HepG2 (cell line): ENCODE measurements at regions not wholly inside any gene's neighbourhood (a gene's known extent, or its start where the extent isn't known, plus 50 kb on each side); places are given as distances from the start of the nearest gene placed in this dataset.

Experiments
- ATAC-seq: fragments of 200-7000 bp; cut with Tn5 transposase; 3 replicates; pipeline ENCODE4 v1.9.1; 2020; ENCODE audit warnings: mild to moderate bottlenecking, moderate library complexity
- BruUV-seq: library from RNA; stranded (reverse); fragments of 400-500 nt; replicated peaks from 2 replicates; lab custom pipeline; 2021; lab: Mats Ljungman, UMichigan
- CTCF ChIA-PET: fragments of 300-600 bp; formaldehyde crosslinking; extraction: SDS; loops from one replicate; lab custom pipeline; 2021; ENCODE audit warnings: low total read pairs, inconsistent platforms, low intra/inter-chr PET ratio; lab: Yijun Ruan, JAX
- POLR2A ChIA-PET: fragments of 350-600 bp; sonication (Branson Sonifier 250); formaldehyde crosslinking; loops from one replicate; lab custom pipeline; 2020; ENCODE audit warnings: antibody characterized with exemption, inconsistent platforms; lab: Yijun Ruan, JAX
- DNase-seq: peaks from one replicate; pipeline ENCODE4 v3.0.0-alpha.2; 2015; ENCODE audit warnings: low spot score
- FAIRE-seq: peaks from 3 replicates; lab custom pipeline; 2011; peaks lifted over from hg19 to GRCh38; lab: Jason Lieb, UNC
- H2AFZ ChIP-seq: one replicate; pipeline ENCODE4 v1.6.1; 2011; ENCODE audit warnings: low read length, inconsistent platforms
- H3K27ac ChIP-seq: fragments of 300-600 bp; 3 replicates; pipeline ENCODE4 v1.8.0; 2011; ENCODE audit warnings: mixed run types, mild to moderate bottlenecking, mixed read lengths, low read length, inconsistent platforms; ENCODE audit not compliant: insufficient read depth; ENCODE audit errors: extremely low read length
- H3K27me3 ChIP-seq, 2 experiments: fragments of 200-600 bp in 1 of 2; 2 replicates in 1 of 2; 3 replicates in 1 of 2; pipeline versions ENCODE4 v1.6.0 to v1.8.0; 2011; ENCODE audit warnings: low read length in 2 of 2, mild to moderate bottlenecking in 2 of 2, moderate library complexity in 2 of 2, inconsistent platforms in 1 of 2; ENCODE audit not compliant: insufficient read depth in 2 of 2, control insufficient read depth in 1 of 2
- H3K36me3 ChIP-seq, 2 experiments: fragments of 200-600 bp in 1 of 2; replicated peaks in 1 of 2; 2 replicates in 1 of 2; 3 replicates in 1 of 2; pipeline versions ENCODE4 v1.5.1 to v1.8.0; 2011; ENCODE audit warnings: low read length in 2 of 2, inconsistent platforms in 1 of 2; ENCODE audit not compliant: insufficient read depth in 2 of 2, control insufficient read depth in 1 of 2
- H3K4me1 ChIP-seq: 2 replicates; pipeline ENCODE4 v1.5.1; 2012; ENCODE audit warnings: low read length, inconsistent platforms; ENCODE audit not compliant: insufficient read depth
- H3K4me2 ChIP-seq: 2 replicates; pipeline ENCODE4 v1.6.0; 2011; ENCODE audit warnings: low read depth, low read length, inconsistent platforms
- H3K4me3 ChIP-seq, 3 experiments: fragments of 200-600 bp in 1 of 3; sonication (generic), shearing (Covaris generic) in 1 of 3; replicated peaks in 1 of 3; 2 replicates each; pipeline ENCODE4 v1.5.1; 2011 to 2016; ENCODE audit warnings: low read length in 3 of 3, inconsistent platforms in 2 of 3, low read depth in 2 of 3, mild to moderate bottlenecking in 2 of 3, control low read depth in 1 of 3, mixed read lengths in 1 of 3; ENCODE audit not compliant: insufficient read depth in 1 of 3
- H3K79me2 ChIP-seq: one replicate; pipeline ENCODE4 v1.6.1; 2011; ENCODE audit warnings: low read length, inconsistent platforms; ENCODE audit not compliant: insufficient read depth
- H3K9ac ChIP-seq: 2 replicates; pipeline ENCODE4 v1.6.0; 2011; ENCODE audit warnings: mild to moderate bottlenecking, low read depth, low read length, inconsistent platforms; ENCODE audit not compliant: insufficient read depth
- H3K9me3 ChIP-seq: 2 replicates; pipeline ENCODE4 v1.5.1; 2012; ENCODE audit warnings: mild to moderate bottlenecking, low read length
- H4K20me1 ChIP-seq: 2 replicates; pipeline ENCODE4 v1.6.0; 2011; ENCODE audit warnings: inconsistent platforms, mild to moderate bottlenecking, low read length, moderate library complexity; ENCODE audit not compliant: insufficient read depth
- CBX2 ChIP-seq, 2 experiments: fragments of 200-600 bp in 1 of 2; sonication (generic); formaldehyde crosslinking in 1 of 2; IDR thresholded peaks; 2 replicates each; pipeline versions ENCODE4 v1.7.0 to v1.8.1; 2018 to 2022; ENCODE audit warnings: low read depth in 2 of 2, low read length in 1 of 2, mild to moderate bottlenecking in 1 of 2, missing genetic modification reagents in 1 of 2
- CSRNP2 ChIP-seq: sonication (generic); formaldehyde crosslinking; conservative IDR thresholded peaks from 2 replicates; pipeline ENCODE4 v1.8.0; 2022; ENCODE audit warnings: low read depth, missing genetic modification reagents
- DBP ChIP-seq: sonication (generic); formaldehyde crosslinking; IDR thresholded peaks from 2 replicates; pipeline ENCODE4 v1.4.0; 2020; ENCODE audit warnings: missing genetic modification reagents; ENCODE audit errors: not compliant biosample characterization
- E2F5 ChIP-seq: sonication (generic); formaldehyde crosslinking; conservative IDR thresholded peaks from 2 replicates; pipeline ENCODE4 v1.4.0; 2020; ENCODE audit warnings: missing genetic modification reagents
- FOXP4 ChIP-seq: sonication (generic); formaldehyde crosslinking; IDR thresholded peaks from 2 replicates; pipeline ENCODE4 v1.4.0; 2020; ENCODE audit warnings: missing genetic modification reagents
- GLI4 ChIP-seq: sonication (generic); formaldehyde crosslinking; IDR thresholded peaks from 2 replicates; pipeline ENCODE4 v1.5.1; 2020; ENCODE audit warnings: missing genetic modification reagents, mild to moderate bottlenecking, moderate library complexity, borderline replicate concordance
- HNF1B ChIP-seq: sonication (generic); formaldehyde crosslinking; IDR thresholded peaks from 2 replicates; pipeline ENCODE4 v1.5.1; 2020; ENCODE audit warnings: mild to moderate bottlenecking, moderate library complexity, missing genetic modification reagents
- SIN3A ChIP-seq: IDR thresholded peaks from 2 replicates; pipeline ENCODE4 v1.6.1; 2011; ENCODE audit warnings: low read depth, mild to moderate bottlenecking, control low read depth, low read length, borderline replicate concordance
- SRSF4 ChIP-seq: fragments of 200-400 bp; formaldehyde crosslinking; IDR thresholded peaks from one replicate; pipeline ENCODE4 v1.6.1; 2018; ENCODE audit warnings: mild to moderate bottlenecking, low read depth, low read length, moderate library complexity; ENCODE audit not compliant: poor library complexity, severe bottlenecking
- SUZ12 ChIP-seq: fragments of 150-350 bp; IDR thresholded peaks from 2 replicates; pipeline ENCODE4 v1.6.1; 2014; ENCODE audit warnings: low read depth, low read length
- TAF15 ChIP-seq: fragments of 200-400 bp; formaldehyde crosslinking; IDR thresholded peaks from one replicate; pipeline ENCODE4 v1.6.1; 2018; ENCODE audit warnings: mild to moderate bottlenecking, low read depth, low read length; ENCODE audit not compliant: poor library complexity, severe bottlenecking
- TCF12 ChIP-seq, 2 experiments: fragments of 450-650 bp in 1 of 2; sonication (generic) in 1 of 2; formaldehyde crosslinking in 1 of 2; IDR thresholded peaks; 2 replicates each; pipeline versions ENCODE4 v1.6.1 to v1.8.0; 2017 to 2022; ENCODE audit warnings: antibody characterized with exemption in 1 of 2, mild to moderate bottlenecking in 1 of 2, missing genetic modification reagents in 1 of 2, moderate library complexity in 1 of 2
- ZBTB44 ChIP-seq: sonication (generic); formaldehyde crosslinking; IDR thresholded peaks from 2 replicates; pipeline ENCODE4 v1.4.0; 2020; ENCODE audit warnings: missing genetic modification reagents
- ZSCAN20 ChIP-seq: sonication (generic); formaldehyde crosslinking; IDR thresholded peaks from 2 replicates; pipeline ENCODE4 v1.4.0; 2020; ENCODE audit warnings: missing genetic modification reagents, mild to moderate bottlenecking, borderline replicate concordance
- WGBS: methylation state at CpG from one replicate; pipeline ENCODE4 v1.1.6; 2017; ENCODE audit warnings: low lambda C conversion rate; 5-methylcytosine and 5-hydroxymethylcytosine counted together
- in situ Hi-C: cut with HindIII; loops from 2 replicates; pipeline ENCODE4 v1.10.0; 2017; ENCODE audit warnings: low pct_unique_long_range_greater_than_20kb; ENCODE audit not compliant: extremely low pct_ligation_motif_present
- intact Hi-C: fragments of 100-400 bp; cut with micrococcal nuclease; formaldehyde crosslinking; loops from one replicate; pipeline ENCODE4 v1.10.0; 2022; ENCODE audit not compliant: unreplicated experiment

GRCh38 chr20:40276301-40276700 is 412.7 kb downstream of the MAFB start:
- CTCF ChIA-PET = no interaction called here
- BruUV-seq = no TSS peak
- H3K9me3 ChIP-seq = no peaks in the 10 kb centered on the region
- H3K9ac ChIP-seq = no peak overlapping the region
- no peak overlapping the region for H2AFZ ChIP-seq
- POLR2A ChIA-PET = no interaction called here
- in situ Hi-C loops = no loop called here
- TF ChIP-seq CSRNP2 (CRISPR knock-in tag) (no peak), SIN3A (no peak), SRSF4 (no peak), CBX2 (IDR thresholded peaks at IDR 0.05; ENCODE audit: low read depth, low read length) (no peak), CBX2 (CRISPR knock-in tag; IDR thresholded peaks at IDR 0.05; ENCODE audit: low read depth) (no peak), ZBTB44 (no peak), GLI4 (CRISPR knock-in tag) (no peak), ZSCAN20 (CRISPR knock-in tag) (no peak), E2F5 (no peak), TCF12 (IDR thresholded peaks at IDR 0.05) (no peak), TCF12 (CRISPR knock-in tag; IDR thresholded peaks at IDR 0.05) (no peak), DBP (CRISPR knock-in tag) (no peak), FOXP4 (no peak), TAF15 (no peak), SUZ12 (no peak), HNF1B (no peak)
- no peaks in the 10 kb centered on the region for H3K79me2 ChIP-seq
- H3K27me3 ChIP-seq = no peaks in the 10 kb centered on the region
- ATAC-seq (no peak), DNase-seq (no peak), FAIRE-seq (no peak)
- no peaks in the 10 kb centered on the region for H4K20me1 ChIP-seq
- no peak overlapping the region for H3K4me2 ChIP-seq
- intact Hi-C loops = no loop called here
- H3K4me1 ChIP-seq = no peaks in the 10 kb centered on the region
- WGBS = 8% methylated on average over 4 of the region's 4 CpGs
- H3K4me3 ChIP-seq = no peak overlapping the region
- no peak overlapping the region for H3K27ac ChIP-seq
- no peaks in the 10 kb centered on the region for H3K36me3 ChIP-seq
